Stimulated activated CD8-positive, alpha-beta memory T cell treated with anti-CD3 and anti-CD28 coated beads, Interleukin-12 subunit alpha, Interleukin-12 subunit beta, amount 100 ng/mL, for 24 hours (primary cell): ENCODE measurements at regions not wholly inside any gene's neighbourhood (a gene's known extent, or its start where the extent isn't known, plus 50 kb on each side); places are given as distances from the start of the nearest gene placed in this dataset.

Experiments used
- DNase-seq: peaks from one replicate; pipeline ENCODE4 v3.0.0-alpha.2; 2020; ENCODE audit errors: extremely low read depth

DNA sequence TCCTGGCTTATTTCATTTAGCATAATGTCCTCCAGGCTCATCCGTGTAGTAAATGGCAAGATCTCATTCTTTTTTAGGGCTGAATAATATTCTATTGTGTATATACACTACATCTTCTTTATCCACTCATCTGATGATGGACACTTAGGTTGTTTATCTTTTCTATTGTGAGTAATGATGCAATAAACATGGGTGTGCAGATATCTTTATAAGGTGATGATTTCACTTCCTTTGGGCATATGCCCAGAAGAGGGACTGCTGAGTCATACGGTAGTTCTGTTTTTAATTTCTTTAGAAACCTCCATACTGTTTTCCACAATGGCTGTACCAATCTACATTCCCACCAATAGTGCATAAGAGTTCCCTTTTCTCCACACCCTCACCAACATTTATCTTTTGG lies 317.6 kb upstream of the CNKSR2 start:
- no peak for DNase-seq

DNA sequence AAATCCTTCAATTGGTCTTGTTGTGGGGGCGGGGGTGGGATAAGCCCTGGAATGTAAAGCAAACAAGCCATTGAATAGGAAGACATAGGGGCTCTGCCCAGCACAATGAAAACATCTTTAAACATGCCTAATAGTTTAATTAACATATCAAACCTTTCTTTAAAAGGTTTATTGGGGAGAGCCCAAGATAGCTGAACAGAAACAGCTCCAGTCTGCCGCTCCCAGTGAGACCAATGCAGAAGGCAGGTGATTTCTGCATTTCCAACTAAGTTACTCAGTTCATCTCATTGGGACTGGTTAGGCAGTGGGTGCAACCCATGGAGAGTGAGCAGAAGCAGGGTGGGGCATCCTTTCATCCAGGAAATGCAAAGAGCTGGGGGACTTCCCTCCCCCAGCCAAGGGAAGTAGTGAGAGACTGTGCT lies 327.2 kb upstream of the CNKSR2 start:
- no peak for DNase-seq

DNA sequence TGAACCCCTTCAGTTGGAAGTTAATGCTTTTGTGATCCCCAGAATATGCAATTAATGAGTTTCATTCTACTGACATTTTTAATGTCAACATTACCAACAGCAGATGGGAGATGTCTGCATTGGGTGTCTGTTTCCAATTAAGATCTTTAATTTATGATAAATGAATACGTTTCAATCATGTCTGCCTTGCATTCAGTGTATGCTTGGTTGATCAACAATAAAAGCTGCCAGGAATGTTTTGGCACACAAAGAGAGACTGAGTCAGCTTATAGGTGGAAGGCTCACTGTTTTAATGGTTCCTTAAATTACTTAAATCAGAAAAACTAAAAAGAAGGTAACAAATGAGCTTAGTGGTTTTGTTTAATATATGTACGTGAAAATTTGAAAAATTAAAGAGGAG lies 359.9 kb upstream of the CNKSR2 start:
- DNase-seq: no peak

DNA sequence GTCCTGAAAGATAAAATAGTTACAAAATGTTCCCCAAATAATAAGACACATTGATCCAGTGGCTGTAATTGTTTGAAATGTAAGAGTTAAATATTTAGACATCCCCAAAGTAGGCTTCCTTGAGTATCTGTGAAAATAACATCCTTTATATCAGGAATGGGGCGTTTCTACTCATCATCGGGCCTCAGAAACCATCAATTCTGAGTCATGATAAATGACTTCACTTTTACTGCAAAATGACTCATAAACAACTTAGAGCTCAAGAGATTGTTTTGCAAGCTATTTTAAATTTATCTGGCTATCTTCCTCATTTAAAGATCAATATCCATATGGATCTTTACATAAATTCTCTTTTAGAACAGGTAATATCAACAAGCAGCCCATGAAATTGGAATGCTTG lies 369.4 kb upstream of the CNKSR2 start:
- DNase-seq: no peak

DNA sequence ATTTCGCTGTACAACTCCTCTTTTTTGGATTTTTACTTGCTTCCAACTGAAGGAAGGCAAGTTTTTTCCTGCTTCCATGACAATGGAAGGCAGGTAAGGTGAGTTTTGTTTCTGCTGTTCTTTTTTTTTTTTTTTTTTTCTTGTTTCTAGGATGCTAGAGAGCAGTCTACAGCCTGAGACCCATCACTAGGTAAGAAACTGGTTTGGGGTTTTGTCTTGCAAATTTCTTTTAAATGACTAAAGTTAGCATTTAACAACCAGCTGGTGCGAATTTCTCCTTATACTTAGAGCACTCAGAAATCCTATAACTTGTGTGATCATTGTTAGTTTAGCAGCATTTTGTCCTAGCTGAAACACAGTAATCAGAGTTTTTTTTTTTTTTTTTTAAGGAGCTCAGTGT lies 378.4 kb upstream of the CNKSR2 start:
- DNase-seq: no peak

DNA sequence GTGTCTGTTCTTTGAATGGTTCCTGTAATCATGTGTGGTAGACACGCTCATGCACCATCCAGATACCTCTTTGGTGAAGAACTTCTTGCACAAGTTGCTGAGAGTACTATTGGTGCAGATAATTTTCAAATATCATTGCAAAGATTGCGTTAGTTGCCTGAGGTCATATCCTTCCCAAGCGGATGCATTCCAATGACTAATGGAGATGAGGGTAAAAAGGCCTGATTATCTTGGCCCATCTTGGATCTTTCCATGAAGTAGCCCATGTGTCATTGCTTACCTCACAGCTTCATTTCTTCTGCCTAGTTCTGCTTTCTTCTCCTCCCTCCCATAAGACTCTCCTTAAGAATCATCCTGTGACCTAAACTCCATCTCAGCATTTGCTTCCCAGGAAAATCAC lies 384.9 kb upstream of the CNKSR2 start:
- no peak for DNase-seq

DNA sequence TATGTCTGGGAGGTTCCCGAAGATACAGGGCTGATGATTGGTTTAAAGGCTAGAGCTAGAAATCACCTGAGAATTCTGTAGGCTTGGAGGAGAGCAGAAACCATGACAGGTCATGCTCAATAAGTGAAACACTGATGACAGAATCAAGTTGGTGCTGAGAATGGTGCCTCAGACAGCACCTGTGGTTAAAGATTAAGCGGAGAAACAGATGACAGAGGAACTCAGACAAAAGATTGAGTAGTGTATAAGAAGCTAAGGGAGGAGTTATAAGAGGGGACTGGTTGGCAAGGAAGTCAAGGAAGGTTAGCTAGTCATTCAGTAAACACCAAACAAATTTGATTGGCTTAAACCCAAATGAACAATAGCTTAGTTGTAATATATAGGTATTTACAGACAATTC lies 385.4 kb upstream of the CNKSR2 start:
- no peak for DNase-seq

DNA sequence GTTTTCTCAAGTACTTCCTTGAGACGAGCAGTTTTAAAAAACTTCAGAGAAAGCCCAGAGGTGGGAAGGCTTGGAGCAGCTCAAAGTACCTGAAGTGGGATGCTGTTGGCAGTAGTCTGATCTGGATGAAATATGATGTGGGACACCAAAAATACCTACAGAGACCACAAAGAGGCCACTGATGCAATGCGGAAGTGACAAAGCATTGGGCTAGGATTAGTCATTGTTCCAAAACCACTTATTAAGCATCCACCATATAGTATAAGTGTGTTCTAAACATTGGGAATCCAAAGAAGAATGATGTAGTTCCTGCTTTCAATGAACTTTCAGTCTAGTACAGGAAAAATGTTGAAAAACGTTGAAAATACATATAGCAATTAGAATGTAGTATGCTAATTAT lies 386.1 kb upstream of the CNKSR2 start:
- no peak for DNase-seq

DNA sequence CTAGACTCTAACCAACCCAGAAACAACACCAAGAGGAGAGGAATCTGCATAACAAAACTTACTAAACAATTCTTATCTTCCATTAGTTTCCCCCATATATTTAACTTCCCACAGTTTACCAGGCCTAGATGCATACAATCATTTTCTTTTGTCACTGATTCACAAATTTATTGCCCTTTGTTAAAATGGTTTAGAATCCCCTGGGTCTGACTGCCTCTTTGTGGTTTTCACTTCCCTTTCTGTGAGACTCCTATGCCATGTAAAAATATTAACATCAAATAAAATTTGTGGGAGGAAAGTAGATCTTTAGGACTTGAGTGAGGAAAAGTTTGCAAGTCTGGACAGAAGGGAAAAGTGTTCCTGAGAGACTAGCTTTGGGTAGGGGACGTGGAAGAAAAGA lies 393.8 kb upstream of the CNKSR2 start:
- no peak for DNase-seq

DNA sequence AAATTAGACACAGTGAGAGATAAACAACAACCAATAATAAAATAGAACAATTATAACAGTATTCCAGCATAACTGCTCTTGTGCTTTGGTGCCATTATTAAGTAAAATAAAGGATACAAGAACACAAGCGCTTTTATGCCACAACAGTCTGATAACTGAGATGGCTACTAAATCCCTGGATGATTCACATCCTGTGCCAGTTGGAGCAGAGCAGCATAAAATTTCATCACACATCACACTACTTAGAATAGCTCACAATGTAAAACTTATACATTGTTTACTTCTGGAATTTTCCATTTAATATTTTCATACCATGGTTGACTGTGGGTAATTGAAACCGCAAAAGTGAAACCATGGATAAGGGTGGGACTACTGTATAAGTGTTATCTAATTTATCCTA lies 399.9 kb upstream of the CNKSR2 start:
- DNase-seq: no peak

DNA sequence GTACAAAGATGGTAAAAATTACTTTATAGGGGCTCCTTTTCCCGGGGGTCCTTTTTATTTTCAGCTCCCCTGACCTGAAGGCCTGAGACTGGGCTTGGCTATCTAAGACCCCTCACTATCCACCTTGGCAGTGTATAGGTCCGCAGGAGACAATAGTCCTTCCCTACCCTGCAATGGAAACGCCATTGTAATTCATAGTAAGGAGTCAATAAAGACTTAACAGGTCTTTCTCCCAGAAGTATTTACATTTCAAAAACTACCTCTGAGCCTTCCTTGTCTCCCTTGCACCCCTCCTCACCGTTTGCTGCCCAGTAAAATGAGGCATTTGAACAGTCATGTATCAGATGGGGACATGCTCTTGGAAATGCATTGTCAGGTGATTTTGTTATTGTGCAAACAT lies 401.2 kb upstream of the CNKSR2 start:
- DNase-seq: no peak

DNA sequence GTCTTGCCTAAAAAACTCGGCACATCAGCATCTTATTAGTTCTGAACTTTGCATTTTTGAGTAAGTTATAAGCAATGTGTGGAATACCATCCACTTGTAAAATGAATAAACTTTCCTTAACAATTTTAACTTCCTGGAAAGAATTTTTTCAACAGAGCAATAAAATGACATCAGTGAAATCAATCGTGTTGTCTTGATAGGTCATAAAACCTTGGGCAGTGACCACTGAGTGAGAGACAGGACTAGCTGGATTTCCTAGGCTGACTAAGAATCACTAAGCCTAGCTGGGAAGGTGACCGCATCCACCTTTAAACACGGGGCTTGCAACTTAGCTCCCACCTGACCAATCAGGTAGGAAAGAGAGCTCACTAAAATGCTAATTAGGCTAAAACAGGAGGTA lies 403.0 kb upstream of the CNKSR2 start:
- no peak for DNase-seq

DNA sequence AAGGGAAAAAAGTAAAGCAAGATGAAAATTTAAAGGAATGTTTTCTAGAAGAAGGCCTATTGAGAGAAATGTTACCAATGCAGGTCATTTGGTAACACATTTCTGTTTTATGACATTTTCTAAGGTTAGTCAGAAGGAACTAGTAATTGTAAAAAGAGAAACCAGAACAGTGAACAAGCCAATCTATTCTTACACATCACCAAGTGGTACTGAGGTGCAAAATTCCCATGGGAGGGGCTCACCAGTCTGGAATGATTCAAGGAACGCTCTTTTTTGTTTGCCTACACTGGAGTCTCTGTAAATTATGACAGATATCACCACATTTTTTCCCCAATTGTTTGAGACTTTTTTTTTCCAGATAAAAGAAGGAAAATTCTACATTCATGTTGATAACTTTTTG lies 404.7 kb upstream of the CNKSR2 start:
- no peak for DNase-seq

DNA sequence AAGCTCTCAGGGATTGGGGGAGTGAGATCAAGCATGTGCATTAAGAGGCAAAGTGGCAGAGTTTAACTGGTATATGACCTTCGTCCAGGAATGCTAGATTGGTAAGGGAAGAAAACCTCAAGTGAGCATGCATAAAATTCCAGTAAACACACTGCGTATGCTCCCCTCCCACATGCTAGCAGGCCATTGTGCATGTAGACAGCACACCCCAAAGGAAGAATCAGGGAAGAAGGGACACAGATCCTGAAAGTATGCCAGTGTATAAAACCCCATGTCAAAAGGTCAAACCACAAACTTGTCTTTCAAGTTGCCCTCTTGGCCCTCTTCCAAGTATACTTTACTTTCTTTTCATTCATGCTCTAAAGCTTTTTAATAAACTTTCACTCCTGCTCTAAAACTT lies 405.2 kb upstream of the CNKSR2 start:
- DNase-seq: no peak

DNA sequence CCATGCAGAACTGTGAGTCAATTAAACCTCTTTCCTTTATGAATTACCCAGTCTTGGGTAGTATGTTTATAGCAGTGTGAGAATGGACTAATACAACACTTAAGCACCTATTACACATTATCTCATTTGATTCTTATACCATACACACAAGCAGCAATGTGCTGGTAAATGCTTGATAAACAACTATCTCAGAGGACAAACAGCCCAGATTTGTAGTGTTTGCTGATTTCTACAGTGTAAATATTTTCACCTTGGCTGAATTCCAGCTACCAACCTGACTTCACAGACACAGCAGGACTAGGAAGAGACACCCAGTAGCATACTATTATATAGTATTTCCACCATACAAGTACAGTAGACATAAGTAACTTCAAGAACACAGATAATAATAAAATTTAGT lies 406.5 kb upstream of the CNKSR2 start:
- no peak for DNase-seq

DNA sequence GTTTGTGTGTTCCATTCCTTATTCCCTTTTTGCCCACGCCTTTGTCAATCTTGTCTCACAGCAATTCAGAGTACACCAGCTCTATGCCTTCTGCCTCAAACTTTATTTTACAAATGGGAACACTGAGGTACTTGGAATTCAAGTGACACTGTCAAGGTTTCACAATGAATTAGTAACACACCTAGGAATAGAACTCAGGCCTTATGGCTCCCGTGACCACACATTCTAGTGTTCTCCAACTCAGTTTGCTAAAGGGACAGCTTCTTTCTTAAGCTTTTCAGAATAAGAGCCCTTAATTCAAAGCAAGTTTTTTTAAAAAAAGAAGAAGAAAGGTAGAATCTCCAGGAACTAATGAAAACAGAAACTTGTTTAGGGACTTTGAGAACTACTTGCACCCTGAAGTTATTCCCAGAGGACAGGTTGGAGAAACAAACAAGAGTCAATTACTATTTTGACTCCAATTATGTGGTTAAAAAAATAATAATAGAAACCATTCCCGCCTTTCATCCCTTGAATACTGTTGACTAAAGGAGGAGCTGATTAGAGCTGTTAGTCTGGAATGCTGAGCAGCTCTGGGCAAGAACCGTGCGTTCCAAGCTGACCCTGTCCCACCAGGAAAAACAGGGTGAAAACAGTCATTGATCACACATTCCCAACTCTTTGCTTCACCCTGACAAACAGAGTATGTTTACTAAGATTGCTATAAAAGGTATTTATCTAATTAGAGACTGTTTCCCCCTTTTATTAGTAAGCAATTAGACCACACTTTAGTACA lies 408.8 kb upstream of the CNKSR2 start:
- DNase-seq: no peak

DNA sequence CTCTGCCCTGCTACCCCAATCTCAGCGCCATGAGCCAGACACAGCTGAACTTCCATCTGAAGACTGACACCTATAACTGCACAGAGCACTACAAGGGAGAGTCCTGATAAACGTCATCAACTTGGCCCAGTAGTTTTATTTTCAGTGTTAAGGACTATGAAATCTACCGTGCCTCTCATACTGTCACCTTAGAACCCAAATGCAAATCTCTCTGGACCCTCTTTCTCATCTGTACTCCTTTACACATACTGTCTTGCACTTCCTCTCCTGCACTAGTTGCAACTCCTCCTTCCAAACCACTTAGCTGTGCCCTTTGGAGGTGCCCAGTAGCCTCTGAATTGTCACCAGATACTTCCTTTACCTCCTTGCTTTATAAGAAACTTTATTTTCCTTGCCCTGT lies 420.2 kb upstream of the CNKSR2 start:
- no peak for DNase-seq

DNA sequence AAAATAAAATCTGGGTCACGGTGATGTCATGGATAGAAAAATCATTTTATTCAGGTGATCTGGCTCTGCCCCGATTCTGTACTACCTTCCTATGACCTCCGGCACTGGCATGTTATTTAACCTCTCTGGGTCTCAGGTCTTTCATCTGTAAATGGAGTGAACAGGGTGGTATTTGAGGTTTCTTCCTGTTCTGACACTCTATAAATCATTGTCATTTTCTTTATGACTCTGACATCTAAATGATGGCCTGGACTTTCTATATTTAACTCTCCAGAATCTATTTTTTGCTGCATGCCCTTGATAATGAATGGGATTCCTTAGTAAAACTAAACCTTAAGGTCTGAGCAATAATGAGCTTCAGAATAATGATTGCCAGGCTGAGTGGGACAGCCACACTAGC lies 422.0 kb upstream of the CNKSR2 start:
- no peak for DNase-seq

DNA sequence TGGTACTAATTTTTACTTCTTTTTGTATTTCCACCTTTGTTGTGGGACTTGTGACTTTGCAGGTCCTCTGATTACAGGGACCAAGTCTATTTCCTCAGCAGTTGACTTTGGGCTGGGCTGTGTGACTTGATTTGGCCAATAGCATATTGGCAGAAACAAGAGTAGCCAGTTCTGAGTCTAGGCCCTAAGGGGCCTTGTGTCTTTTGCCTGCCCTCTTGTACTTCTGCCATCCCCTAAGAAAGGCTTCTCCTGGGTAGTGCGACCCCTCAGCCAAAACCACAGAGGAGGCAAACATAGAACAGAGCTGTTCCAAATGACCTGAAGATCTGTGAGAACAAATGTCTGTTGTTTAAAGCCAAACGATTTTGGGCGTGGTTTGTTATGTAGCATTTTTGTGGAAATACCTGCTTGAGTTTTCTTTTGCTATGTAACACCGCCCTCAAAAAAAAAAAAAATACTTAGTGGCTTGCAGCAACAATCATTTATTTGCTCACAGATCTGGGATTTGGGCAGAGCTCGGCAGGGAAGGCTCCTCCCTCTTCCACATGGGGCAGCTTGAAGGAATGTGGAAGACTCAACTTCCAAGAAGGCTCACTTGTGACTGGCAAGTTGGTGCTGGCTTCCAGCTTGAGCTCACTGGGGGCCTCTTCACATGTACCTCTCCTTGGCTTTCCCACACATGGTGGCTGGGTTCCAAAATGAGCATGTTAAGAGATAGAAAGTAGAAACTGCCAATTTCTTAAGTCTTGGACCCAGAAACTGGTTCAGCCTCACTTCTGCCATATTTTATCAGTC lies 423.0 kb upstream of the CNKSR2 start:
- DNase-seq: no peak

DNA sequence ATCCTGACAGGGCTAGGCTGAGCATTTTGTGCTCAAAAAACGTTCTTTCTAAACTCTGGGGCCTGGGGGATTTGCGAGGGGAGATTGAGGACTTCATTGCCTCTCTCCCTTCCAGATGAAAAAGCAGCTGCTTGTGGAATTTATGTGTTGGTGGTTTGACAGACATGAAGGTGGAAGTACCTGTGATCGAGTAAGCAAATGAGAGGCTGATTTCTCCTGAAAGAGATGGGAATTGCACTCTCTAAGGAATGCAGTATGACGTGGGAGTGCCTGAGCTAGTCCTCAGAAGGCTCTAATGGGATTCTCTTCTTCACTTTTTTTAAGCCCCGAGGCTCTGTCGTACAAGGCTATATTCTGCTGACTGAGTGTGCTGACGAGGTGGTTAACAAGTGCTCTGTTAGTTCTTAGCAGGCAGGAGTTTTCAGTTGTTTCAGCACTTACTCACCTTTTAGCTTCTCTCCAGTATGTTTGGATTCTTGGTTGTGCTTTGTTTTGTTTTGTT lies 426.8 kb upstream of the CNKSR2 start:
- no peak for DNase-seq

DNA sequence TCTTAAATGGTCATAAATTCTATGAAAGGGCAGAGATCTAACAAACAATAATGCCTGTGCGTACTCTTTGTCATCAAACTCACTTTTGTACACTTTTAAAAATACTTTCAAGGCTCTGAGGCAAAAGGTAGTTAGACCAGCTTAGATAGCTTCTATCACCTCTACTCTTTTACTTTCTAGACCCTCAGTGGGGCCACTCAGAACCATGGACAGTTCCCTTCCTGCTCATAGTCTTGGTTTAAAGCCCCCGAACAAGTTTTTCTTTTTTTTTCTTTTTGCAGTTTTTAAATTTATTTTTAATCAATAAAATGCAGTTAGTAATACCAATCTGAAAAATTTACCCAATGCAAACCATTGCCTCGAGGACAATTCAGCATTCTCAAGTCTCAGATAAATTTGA lies 460.5 kb upstream of the CNKSR2 start:
- DNase-seq: no peak

DNA sequence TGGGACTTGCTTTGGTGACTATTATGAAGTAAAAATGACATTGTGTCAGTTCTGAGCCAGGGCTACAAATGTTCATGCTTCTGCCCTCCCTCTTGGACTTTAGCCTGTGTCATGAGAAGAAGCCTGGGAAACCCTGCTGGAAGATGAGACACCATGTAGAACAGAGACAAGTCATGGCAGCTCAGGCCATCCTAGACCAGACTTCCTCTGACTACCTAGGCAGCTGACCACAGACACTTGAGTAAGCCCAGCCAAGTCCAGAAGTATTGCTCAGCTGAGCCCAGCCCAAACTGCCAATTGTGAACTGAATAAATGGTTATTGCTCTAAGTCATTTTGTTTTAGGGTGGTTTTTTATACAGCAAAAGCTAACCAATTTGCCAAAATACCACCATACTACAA lies 467.6 kb upstream of the CNKSR2 start:
- no peak for DNase-seq

DNA sequence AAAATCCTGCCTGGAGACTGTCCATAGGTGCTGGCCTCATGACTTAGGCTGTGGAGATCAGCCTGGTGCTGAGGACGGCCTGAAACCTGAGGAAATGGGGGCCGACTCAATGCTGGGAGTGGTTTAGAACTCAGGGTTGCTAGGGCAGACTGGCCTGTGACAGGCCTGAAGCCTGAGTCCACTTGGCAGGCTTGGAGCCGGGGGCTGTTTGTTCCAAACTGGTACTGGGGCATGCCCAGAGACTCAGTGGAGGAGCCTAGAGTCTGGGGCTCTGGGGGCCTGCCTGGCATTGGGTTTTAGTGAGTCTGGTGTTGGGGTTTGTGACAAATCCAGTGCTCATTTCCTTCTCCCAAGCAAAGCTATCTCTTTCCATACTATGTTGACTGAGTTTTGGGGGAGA lies 489.7 kb upstream of the CNKSR2 start:
- no peak for DNase-seq
